ACHN (cell line): ENCODE measurements at regions not wholly inside any gene's neighbourhood (a gene's known extent, or its start where the extent isn't known, plus 50 kb on each side); places are given as distances from the start of the nearest gene placed in this dataset.

Experiments
- DNase-seq: peaks from one replicate; pipeline ENCODE4 v3.0.0-alpha.2; 2015
- in situ Hi-C: cut with HindIII; loops from 2 replicates; pipeline ENCODE4 v1.10.0; 2017; ENCODE audit warnings: low sequenced_read_pairs, low pct_ligation_motif_present, low pct_unique_long_range_greater_than_20kb

- no peak for DNase-seq
- in situ Hi-C loops: no loop called here
Observed at GRCh38 chr9:129281506-129282145, 103.6 kb upstream of the IER5L start.

GRCh38 chr9:129280623-129281271 is 102.7 kb upstream of the IER5L start:
- no peak for DNase-seq
- in situ Hi-C loops: no loop called here

GRCh38 chr9:129280236-129280622 is 102.2 kb upstream of the IER5L start:
- DNase-seq: no peak
- in situ Hi-C loops: no loop called here

- in situ Hi-C loops: no loop called here
- DNase-seq: peak; percentile 56
Observed at GRCh38 chr9:129278391-129279237, 100.6 kb upstream of the IER5L start.

GRCh38 chr9:129276486-129277230 is 98.6 kb upstream of the IER5L start:
- in situ Hi-C loops: no loop called here

GRCh38 chr9:129275626-129276247 is 97.7 kb upstream of the IER5L start:
- DNase-seq: no peak
- in situ Hi-C loops: no loop called here

More at GRCh38 chr9:129276486-129277230, 98.6 kb upstream of the IER5L start:
- DNase-seq: no peak

- no peak for DNase-seq
- in situ Hi-C loops: no loop called here
Observed at GRCh38 chr9:129273941-129274684, 96.1 kb upstream of the IER5L start.

- in situ Hi-C loops: no loop called here
- DNase-seq: no peak
Observed at GRCh38 chr9:129273136-129273895, 95.3 kb upstream of the IER5L start.

- in situ Hi-C loops: no loop called here
- no peak for DNase-seq
Observed at GRCh38 chr9:129272348-129273025, 94.4 kb upstream of the IER5L start.

- no peak for DNase-seq
- in situ Hi-C loops: no loop called here
Observed at GRCh38 chr9:129270903-129271431, 92.9 kb upstream of the IER5L start.

- in situ Hi-C loops: no loop called here
- no peak for DNase-seq
Observed at GRCh38 chr9:129270205-129270604, 92.1 kb upstream of the IER5L start.

- in situ Hi-C loops: no loop called here
- DNase-seq: no peak
Observed at GRCh38 chr9:129267141-129267540, 89.1 kb upstream of the IER5L start.

GRCh38 chr9:129266536-129266935 is 88.5 kb upstream of the IER5L start:
- in situ Hi-C loops: no loop called here
- DNase-seq: no peak

GRCh38 chr9:129264388-129264787 is 86.3 kb upstream of the IER5L start:
- no peak for DNase-seq
- in situ Hi-C loops: no loop called here

- no peak for DNase-seq
- in situ Hi-C loops: no loop called here
Observed at GRCh38 chr9:129263836-129264235, 85.8 kb upstream of the IER5L start.

GRCh38 chr9:129262261-129262660 is 84.2 kb upstream of the IER5L start:
- in situ Hi-C loops: no loop called here
- DNase-seq: no peak
